ENCODE measurements at regions not wholly inside any gene's neighbourhood (a gene's known extent, or its start where the extent isn't known, plus 50 kb on each side); places are given as distances from the start of the nearest gene placed in this dataset.

- TF ChIP-seq CTCF (IDR thresholded peaks at IDR 0.05; ENCODE audit: low read length): no peak
- TF ChIP-seq EZH2 (IDR thresholded peaks at IDR 0.05; ENCODE audit: borderline replicate concordance, low read length): no peak
Measured at GRCh38 chr1:88434836-88435235, 249.2 kb upstream of the PKN2 start.

All from OCI-LY1 (cell line).